Breast epithelium (tissue), 4 donors: ENCODE measurements at regions not wholly inside any gene's neighbourhood (a gene's known extent, or its start where the extent isn't known, plus 50 kb on each side); places are given as distances from the start of the nearest gene placed in this dataset.

Experiments used
- DNase-seq, 2 donors: peaks; one replicate each; pipeline ENCODE4 v3.0.0-alpha.2; 2019; ENCODE audit warnings: low spot score in 2 of 2
- H3K27ac ChIP-seq, 2 donors: fragments of 200-600 bp; sonication (generic) in 1 of 2; one replicate each; pipeline ENCODE4 v1.5.1; 2016 to 2019; ENCODE audit warnings: mild to moderate bottlenecking in 1 of 2
- H3K27me3 ChIP-seq, 2 donors: fragments of 200-600 bp; sonication (generic) in 1 of 2; one replicate each; pipeline versions ENCODE4 v1.5.1 to v1.6.0; 2017 to 2019; ENCODE audit warnings: control low read depth in 1 of 2, mild to moderate bottlenecking in 1 of 2
- H3K36me3 ChIP-seq: fragments of 200-600 bp; one replicate; pipeline ENCODE4 v1.5.1; 2019
- H3K4me1 ChIP-seq, 2 donors: fragments of 200-600 bp; sonication (generic); one replicate each; pipeline ENCODE4 v1.5.1; 2016 to 2019; ENCODE audit warnings: control low read depth in 1 of 2
- H3K4me3 ChIP-seq, 3 donors: fragments of 200-600 bp; sonication (generic); 1 replicate in 2 of 3; 2 replicates in 1 of 3; pipeline ENCODE4 v1.5.1; 2016 to 2019; ENCODE audit warnings: mild to moderate bottlenecking in 3 of 3, moderate library complexity in 2 of 3
- H3K9me3 ChIP-seq, 2 donors: fragments of 200-600 bp; sonication (generic) in 1 of 2; one replicate each; pipeline ENCODE4 v1.5.1; 2016 to 2019; ENCODE audit warnings: control low read depth in 1 of 2
- CTCF ChIP-seq, 3 donors: fragments of 450-650 bp; IDR thresholded peaks; one replicate each; pipeline ENCODE4 v1.5.1; 2016 to 2017; ENCODE audit warnings: antibody characterized with exemption in 3 of 3, mild to moderate bottlenecking in 3 of 3, moderate library complexity in 3 of 3
- POLR2A ChIP-seq: fragments of 450-650 bp; IDR thresholded peaks from one replicate; pipeline ENCODE4 v1.6.1; 2016; ENCODE audit warnings: antibody characterized with exemption, mild to moderate bottlenecking, moderate library complexity
- POLR2AphosphoS5 ChIP-seq, 3 donors: sonication (generic); formaldehyde crosslinking; IDR thresholded peaks; one replicate each; pipeline ENCODE4 v1.6.1; 2017; ENCODE audit warnings: antibody characterized with exemption in 3 of 3
- intact Hi-C: fragments of 100-400 bp; cut with DNase I; formaldehyde crosslinking; loops from one replicate; pipeline ENCODE4 v1.15.1; 2023; ENCODE audit warnings: low total_unique reads

GRCh38 chr3:115499666-115500065 lies 123.6 kb upstream of the GAP43 start:
- H3K4me1 ChIP-seq: no peaks in the 10 kb centered on the region
- DNase-seq: no peak
- H3K36me3 ChIP-seq: no peaks in the 10 kb centered on the region
- H3K27ac ChIP-seq: no peak overlapping the region
- no peak overlapping the region for H3K4me3 ChIP-seq
- H3K9me3 ChIP-seq: no peaks in the 10 kb centered on the region
- no peaks in the 10 kb centered on the region for H3K27me3 ChIP-seq
- TF ChIP-seq CTCF (IDR thresholded peaks at IDR 0.05) (no peak), POLR2A (no peak), POLR2AphosphoS5 (IDR thresholded peaks at IDR 0.05) (no peak)
- intact Hi-C loops: no loop called here

GRCh38 chr3:115500795-115501194 lies 122.5 kb upstream of the GAP43 start:
- Histone ChIP-seq H3K27ac (no peak overlapping the region), H3K9me3 (peaks cover 0 to under 1% of the 10 kb centered on the region in 2 donors), H3K36me3 (no peaks in the 10 kb centered on the region), H3K4me1 (no peaks in the 10 kb centered on the region), H3K27me3 (no peaks in the 10 kb centered on the region), H3K4me3 (no peak overlapping the region)
- intact Hi-C loops: no loop called here
- DNase-seq: no peak
- TF ChIP-seq POLR2A: no peak
- TF ChIP-seq POLR2AphosphoS5 (IDR thresholded peaks at IDR 0.05): no peak
- TF ChIP-seq CTCF (IDR thresholded peaks at IDR 0.05): no peak

GRCh38 chr3:115502128-115502527 lies 121.2 kb upstream of the GAP43 start:
- H3K27ac ChIP-seq: no peak overlapping the region
- no peaks in the 10 kb centered on the region for H3K27me3 ChIP-seq
- H3K4me1 ChIP-seq: no peaks in the 10 kb centered on the region
- H3K9me3 ChIP-seq: peaks cover 3 to 5% of the 10 kb centered on the region in 2 donors
- H3K36me3 ChIP-seq: no peaks in the 10 kb centered on the region
- no peak overlapping the region for H3K4me3 ChIP-seq
- intact Hi-C loops: no loop called here
- TF ChIP-seq POLR2A (no peak), POLR2AphosphoS5 (IDR thresholded peaks at IDR 0.05) (no peak), CTCF (IDR thresholded peaks at IDR 0.05) (no peak)
- no peak for DNase-seq

GRCh38 chr3:115503394-115503793 lies 119.9 kb upstream of the GAP43 start:
- no peak for DNase-seq
- Histone ChIP-seq H3K4me3 (no peak overlapping the region), H3K4me1 (no peaks in the 10 kb centered on the region), H3K27ac (no peak overlapping the region), H3K36me3 (no peaks in the 10 kb centered on the region), H3K27me3 (no peaks in the 10 kb centered on the region), H3K9me3 (peaks cover 3 to 5% of the 10 kb centered on the region in 2 donors)
- intact Hi-C loops: no loop called here
- TF ChIP-seq POLR2A: no peak
- no peak for TF ChIP-seq CTCF (IDR thresholded peaks at IDR 0.05)
- no peak for TF ChIP-seq POLR2AphosphoS5 (IDR thresholded peaks at IDR 0.05)

GRCh38 chr3:115508562-115508961 lies 114.7 kb upstream of the GAP43 start:
- Histone ChIP-seq H3K36me3 (no peaks in the 10 kb centered on the region), H3K27ac (no peak overlapping the region), H3K4me1 (no peaks in the 10 kb centered on the region), H3K4me3 (no peak overlapping the region), H3K27me3 (no peaks in the 10 kb centered on the region), H3K9me3 (peaks cover 3 to 5% of the 10 kb centered on the region in 2 donors)
- no peak for DNase-seq
- intact Hi-C loops: no loop called here
- TF ChIP-seq CTCF (IDR thresholded peaks at IDR 0.05): no peak
- TF ChIP-seq POLR2AphosphoS5 (IDR thresholded peaks at IDR 0.05): no peak
